ENCODE measurements at regions not wholly inside any gene's neighbourhood (a gene's known extent, or its start where the extent isn't known, plus 50 kb on each side); places are given as distances from the start of the nearest gene placed in this dataset.

- H3K18ac ChIP-seq (ENCODE audit: low read depth, low read length) = no peak overlapping the region
- no peak overlapping the region for H2BK5ac ChIP-seq (ENCODE audit: low read depth, low read length, poor library complexity, severe bottlenecking)
- no peak overlapping the region for H2BK15ac ChIP-seq (ENCODE audit: low read depth, low read length)
- H2BK20ac ChIP-seq (ENCODE audit: low read depth, low read length) = no peak overlapping the region
- H3K14ac ChIP-seq (replicated peaks; ENCODE audit: low read depth, low read length) = no peak overlapping the region
- H4K20me1 ChIP-seq (ENCODE audit: insufficient read depth, low read length) = no peaks in the 10 kb centered on the region
- H2AK5ac ChIP-seq (ENCODE audit: low read depth, low read length) = no peak overlapping the region
- no peaks in the 10 kb centered on the region for H3K79me1 ChIP-seq (ENCODE audit: low read depth in 1 of 2, low read length in 2 of 2)
- no peak overlapping the region for H4K5ac ChIP-seq (ENCODE audit: low read depth, low read length)
- no peak overlapping the region for H2AK9ac ChIP-seq (replicated peaks; ENCODE audit: low read depth, low read length, poor library complexity)
- no peak overlapping the region for H4K8ac ChIP-seq (ENCODE audit: low read depth in 2 of 2, low read length in 2 of 2)
- H3K4me1 ChIP-seq (ENCODE audit: control insufficient read depth, insufficient read depth, low read length) = no peaks in the 10 kb centered on the region
- peaks cover 26% of the 10 kb centered on the region for H3K9me3 ChIP-seq (ENCODE audit: control insufficient read depth, insufficient read depth, low read length)
- H4K91ac ChIP-seq (ENCODE audit: insufficient read depth, low read depth, low read length) = no peak overlapping the region
- WGBS, 2 experiments (ENCODE audit: extremely low coverage in 2 of 2, insufficient read length in 1 of 2) = 13% methylated on average over 2 of the region's 7 CpGs; no CpG with 5 or more reads in 1 of the 2 experiments
- H3K23ac ChIP-seq (ENCODE audit: low read depth, low read length) = no peak overlapping the region
- no peak overlapping the region for H3K56ac ChIP-seq (ENCODE audit: extremely low read depth, insufficient read depth, low read length)
- no peaks in the 10 kb centered on the region for H3K27me3 ChIP-seq (ENCODE audit: control insufficient read depth, insufficient read depth, low read length)
- H3K9me1 ChIP-seq (ENCODE audit: insufficient read depth, low read length) = no peaks in the 10 kb centered on the region
- no peak overlapping the region for H2BK120ac ChIP-seq (ENCODE audit: low read depth, low read length)
- in situ Hi-C loops (cut with MboI; ENCODE audit: low sequenced_read_pairs) = no loop called here
- no peak overlapping the region for H3K4me2 ChIP-seq (ENCODE audit: low read depth, low read length)
- DNase-seq = no peak
- H3K9ac ChIP-seq (ENCODE audit: low read depth, low read length) = no peak overlapping the region
- ChIA-PET POLR2A (ENCODE audit: unreplicated experiment) (no interaction called here), CTCF (no interaction called here)
- no peaks in the 10 kb centered on the region for H3K36me3 ChIP-seq (ENCODE audit: control insufficient read depth, insufficient read depth, low read length)
- intact Hi-C loops (cut with micrococcal nuclease) = no loop called here
- TF ChIP-seq NFE2L2 (IDR thresholded peaks at IDR 0.05; ENCODE audit: low read depth, low read length) (no peak), POLR2A (IDR thresholded peaks at IDR 0.05; ENCODE audit: low read depth, low read length) (no peak), SMC3 (IDR thresholded peaks at IDR 0.05; ENCODE audit: low read depth, low read length) (no peak), MXI1 (IDR thresholded peaks at IDR 0.05; ENCODE audit: borderline replicate concordance, low read depth, low read length) (no peak), USF2 (IDR thresholded peaks at IDR 0.05; ENCODE audit: low read depth, low read length) (no peak), RCOR1 (IDR thresholded peaks at IDR 0.05; ENCODE audit: insufficient replicate concordance, low read length) (no peak), CTCF (conservative IDR thresholded peaks at IDR 0.05; ENCODE audit: low read depth, low read length) (no peak), RFX5 (IDR thresholded peaks at IDR 0.05; ENCODE audit: low read depth, low read length) (no peak), MAZ (IDR thresholded peaks at IDR 0.05; ENCODE audit: borderline replicate concordance, low read depth, low read length) (no peak), RAD21 (IDR thresholded peaks at IDR 0.05; ENCODE audit: low read length) (no peak), BHLHE40 (IDR thresholded peaks at IDR 0.05; ENCODE audit: low read depth, low read length) (no peak), CEBPB (IDR thresholded peaks at IDR 0.05; ENCODE audit: low read depth, low read length) (no peak), MAFK (IDR thresholded peaks at IDR 0.05; ENCODE audit: low read depth, low read length) (no peak)
- H3K4ac ChIP-seq (ENCODE audit: low read depth, low read length) = no peak overlapping the region
- ATAC-seq (ENCODE audit: low read depth) = no peak
- dilution Hi-C loops (cut with HindIII; ENCODE audit: low sequenced_read_pairs, unreplicated experiment) = no loop called here
- no peak overlapping the region for H2AFZ ChIP-seq (replicated peaks; ENCODE audit: low read length, poor library complexity)
- H3K4me3 ChIP-seq (ENCODE audit: insufficient read depth, low read depth, low read length) = no peak overlapping the region
- no TSS peak for BruUV-seq (replicated peaks)
- H3K27ac ChIP-seq (ENCODE audit: insufficient read depth, low read length) = no peak overlapping the region
Measured at GRCh38 chr16:5451641-5452040, 354.0 kb upstream of the EEF2KMT start.
